Astrocyte of the hippocampus (primary cell): ENCODE measurements at regions not wholly inside any gene's neighbourhood (a gene's known extent, or its start where the extent isn't known, plus 50 kb on each side); places are given as distances from the start of the nearest gene placed in this dataset.

Experiments used
- DNase-seq: peaks from one replicate; pipeline ENCODE4 v3.0.0; 2011; ENCODE audit warnings: low read depth, low spot score

DNA sequence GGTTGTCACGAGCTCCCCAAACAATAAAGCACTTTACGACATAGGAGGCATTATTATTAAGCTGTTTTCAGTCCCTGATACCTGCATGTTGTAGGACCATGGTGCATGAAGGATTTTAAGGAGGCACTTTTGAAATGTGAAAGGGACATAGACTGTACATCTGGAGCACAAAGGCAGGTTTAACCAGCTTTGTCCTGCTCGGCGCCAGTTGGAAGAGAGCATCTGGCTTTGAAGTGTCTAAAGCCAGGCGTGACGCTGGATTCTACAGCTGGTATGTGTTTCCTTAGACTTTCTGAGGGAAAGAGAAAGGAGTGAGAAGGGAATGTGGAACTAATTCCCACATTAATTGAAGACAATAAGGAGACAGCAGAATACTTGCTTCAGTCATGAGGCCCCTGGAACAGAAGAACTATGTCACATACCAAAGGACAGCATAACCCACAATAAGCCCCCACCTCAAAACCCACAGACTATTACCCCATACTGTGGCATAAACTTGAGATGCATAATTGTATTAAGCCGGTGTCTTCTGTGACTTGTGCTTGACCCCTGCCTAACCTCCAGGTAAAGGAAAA lies 381.0 kb upstream of the MEX3C start:
- no peak for DNase-seq

DNA sequence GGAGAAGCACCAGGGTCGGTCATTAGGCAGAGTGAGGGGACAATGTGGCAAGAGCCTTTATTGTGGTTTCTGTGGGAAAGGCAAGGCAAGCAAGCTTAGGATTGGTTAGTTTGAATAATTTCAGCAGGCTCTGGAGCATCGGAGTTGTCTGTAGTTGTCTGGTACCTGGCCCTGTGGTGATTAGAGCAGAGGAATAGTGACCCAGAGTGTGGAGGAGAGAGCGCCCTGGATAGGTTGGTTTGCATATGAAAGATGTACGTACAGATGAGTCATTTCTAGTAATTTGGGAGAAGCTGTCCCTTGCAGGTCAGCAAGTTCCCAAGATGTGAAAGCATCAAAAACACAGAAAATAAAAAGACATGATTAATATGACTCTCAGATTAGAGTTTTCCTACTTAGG lies 383.1 kb upstream of the MEX3C start:
- DNase-seq: no peak

DNA sequence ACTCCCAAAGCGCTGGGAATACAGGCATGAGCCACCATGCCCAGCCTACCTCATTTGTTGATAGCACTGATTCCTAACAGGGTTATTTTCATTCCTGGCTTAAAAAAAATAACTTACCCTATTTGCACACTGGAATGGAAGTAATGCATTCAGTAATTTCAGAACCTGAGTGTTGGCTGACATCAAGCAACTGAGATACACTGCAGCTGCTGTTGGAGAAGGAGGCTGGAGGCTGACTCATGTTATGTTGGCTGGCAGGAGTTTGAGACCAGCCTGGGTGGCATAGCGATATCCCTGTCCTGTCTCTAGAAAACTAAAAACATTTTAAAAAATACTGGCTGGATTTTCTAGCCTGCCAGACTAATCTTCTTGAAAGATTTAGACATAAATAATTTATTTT lies 385.1 kb upstream of the MEX3C start:
- DNase-seq: peak; percentile 9

DNA sequence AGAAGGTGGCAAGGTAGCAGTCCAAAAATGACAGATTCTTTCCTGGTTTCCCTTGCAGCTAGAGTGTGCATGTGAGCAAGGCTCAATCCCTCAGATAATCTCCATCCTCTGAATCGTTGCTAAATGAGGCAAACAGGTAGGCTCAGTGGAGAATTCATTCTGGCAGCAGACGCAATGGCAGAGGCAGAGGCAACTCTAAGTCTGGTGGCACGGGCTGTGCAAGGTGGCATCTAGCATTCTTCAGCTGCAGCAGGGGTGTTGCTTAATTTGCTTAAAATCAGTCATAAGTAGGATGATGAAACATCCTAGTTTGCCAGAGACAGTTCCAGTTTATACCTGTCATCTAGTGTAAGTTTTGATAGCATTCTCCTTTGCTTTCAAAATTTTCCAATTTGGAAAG lies 391.1 kb upstream of the MEX3C start:
- no peak for DNase-seq

DNA sequence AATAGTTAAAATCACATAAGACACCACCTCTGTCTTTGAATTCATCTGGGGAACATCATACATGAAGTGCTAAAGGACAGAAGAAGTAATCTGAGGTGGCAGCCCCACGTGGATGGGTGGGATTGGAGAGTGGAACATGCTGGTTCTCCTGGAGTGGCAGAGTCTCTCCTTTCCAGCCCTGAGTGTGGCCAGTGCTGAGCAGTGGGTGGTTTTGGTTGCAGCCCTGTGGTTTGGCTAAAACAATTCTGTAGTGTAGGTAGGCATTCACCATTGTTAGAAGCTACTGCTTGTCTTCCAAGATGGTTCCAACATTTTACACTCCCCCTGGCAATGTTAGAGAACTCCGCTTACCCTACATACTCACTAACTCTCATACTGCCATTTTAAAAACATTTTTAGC lies 396.4 kb upstream of the MEX3C start:
- no peak for DNase-seq

DNA sequence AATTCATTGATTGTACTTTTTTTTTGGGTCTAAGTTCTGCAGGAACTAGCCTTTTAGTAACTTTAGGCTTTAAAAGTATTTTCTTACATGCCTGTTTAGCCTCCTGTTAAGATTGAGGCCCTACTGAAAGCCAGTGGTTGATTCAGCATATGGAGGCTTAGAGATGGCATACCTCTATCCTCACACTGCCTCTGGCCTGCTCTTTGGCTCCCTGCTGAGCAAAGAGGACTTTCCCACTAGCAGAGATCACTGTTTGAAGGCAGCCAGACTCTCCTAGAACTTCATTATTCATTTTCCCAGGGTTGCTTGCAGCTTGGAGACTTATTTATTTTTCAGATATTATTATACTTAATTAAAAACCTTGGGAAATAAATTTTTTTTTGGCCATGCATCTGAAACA lies 405.6 kb upstream of the MEX3C start:
- no peak for DNase-seq

DNA sequence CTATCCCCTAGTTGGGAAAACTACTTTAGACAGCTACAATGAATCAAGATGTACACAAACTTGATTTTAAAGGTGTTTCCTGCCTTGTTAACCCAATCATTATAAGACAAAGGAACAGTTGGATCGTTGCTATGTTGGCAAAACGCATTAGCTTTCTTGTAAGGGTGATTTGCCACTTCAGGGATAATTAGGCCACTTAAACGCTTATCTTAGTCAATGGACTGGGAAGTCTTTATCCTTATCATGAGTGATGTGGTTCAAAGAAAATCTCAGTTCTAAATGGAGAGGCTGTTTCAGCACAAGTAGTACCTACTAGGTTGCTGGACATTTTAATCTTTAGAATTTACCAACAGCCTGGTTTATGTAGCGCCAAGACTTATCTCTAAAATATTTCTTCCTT lies 406.1 kb upstream of the MEX3C start:
- DNase-seq: no peak

DNA sequence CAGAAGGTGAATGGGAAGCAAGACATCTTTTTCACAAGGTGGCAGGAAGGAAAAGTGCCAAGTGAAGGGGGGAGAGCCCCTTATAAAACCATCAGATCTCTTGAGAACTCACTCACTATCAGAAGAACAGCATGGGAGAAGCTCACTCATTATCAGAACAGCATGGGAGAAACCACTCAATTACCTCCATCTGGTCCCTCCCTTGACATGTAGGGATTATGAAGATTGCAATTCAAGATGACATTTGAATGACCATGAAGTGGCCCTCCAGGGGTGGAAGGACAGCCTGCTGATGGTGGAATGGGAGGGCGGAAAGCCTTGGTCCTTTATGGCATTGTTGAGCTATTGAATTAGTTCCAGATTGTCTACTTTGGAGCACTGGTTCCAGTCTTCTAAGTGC lies 413.0 kb upstream of the MEX3C start:
- DNase-seq: no peak

DNA sequence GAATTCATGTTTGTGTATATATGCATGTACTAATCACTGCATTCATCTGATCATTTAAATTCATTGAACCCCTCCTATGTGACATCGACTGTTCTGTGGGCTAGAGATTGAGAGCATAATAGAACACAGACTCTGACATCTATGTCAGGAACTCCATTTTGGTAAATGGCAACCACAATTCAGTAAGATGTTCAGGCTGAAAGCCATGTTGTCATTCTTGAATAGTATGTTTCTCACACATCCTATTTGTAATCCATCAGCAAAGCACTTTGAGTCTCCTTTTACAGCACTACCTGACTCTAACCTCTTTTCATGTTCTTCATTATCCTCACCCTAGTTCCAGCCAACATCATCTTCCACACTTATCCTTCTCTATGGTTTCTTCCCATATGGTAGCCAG lies 413.8 kb upstream of the MEX3C start:
- no peak for DNase-seq

DNA sequence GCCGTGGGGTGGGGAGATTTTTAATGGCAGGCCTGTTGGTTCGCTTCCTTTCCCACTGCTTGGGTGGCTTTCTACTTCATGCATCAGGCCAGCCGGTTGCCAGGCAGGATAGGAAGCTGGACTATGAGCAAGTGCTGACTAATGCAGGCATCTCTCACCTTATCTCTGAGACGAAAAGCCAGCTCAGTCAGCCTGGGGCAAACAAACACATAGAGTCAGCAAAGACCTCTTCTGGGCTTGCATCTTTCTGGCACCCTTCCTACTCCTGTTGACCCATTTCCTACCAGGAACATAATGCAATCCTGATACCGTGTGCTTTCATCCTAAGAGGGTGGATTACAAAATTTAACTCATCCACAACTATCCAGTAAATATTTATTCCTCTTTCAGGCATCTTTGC lies 416.6 kb upstream of the MEX3C start:
- peak; percentile 61 for DNase-seq

DNA sequence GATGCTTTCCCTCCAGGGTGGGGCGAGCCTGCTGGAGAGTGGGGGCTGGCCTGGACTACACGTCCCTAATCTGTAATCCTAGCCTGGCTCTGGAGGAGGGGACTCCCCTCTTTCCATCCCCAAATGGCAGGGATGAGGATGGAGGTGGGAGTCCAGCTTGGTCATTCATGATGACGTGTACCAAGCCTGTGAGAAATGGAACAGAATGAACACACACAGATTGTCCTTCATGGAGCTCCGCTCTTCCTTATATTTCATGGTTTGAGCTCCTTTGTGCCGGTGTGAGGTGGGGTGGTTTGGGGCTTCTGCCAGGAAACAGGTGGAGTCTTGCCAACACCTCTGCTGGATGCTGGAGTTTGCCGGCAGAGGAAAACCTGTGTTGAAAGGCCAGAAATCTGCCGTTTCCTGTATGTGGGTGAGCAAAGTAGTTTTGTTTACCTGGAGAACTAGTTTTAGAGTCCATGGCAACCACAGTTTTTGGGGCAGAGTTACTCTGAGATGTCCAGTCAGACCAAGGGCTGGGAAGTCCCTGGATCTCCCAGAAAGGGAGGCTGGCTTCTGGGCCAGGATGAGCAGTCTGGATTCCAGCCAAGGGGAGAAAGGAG lies 417.6 kb upstream of the MEX3C start:
- DNase-seq: peak; percentile 32

DNA sequence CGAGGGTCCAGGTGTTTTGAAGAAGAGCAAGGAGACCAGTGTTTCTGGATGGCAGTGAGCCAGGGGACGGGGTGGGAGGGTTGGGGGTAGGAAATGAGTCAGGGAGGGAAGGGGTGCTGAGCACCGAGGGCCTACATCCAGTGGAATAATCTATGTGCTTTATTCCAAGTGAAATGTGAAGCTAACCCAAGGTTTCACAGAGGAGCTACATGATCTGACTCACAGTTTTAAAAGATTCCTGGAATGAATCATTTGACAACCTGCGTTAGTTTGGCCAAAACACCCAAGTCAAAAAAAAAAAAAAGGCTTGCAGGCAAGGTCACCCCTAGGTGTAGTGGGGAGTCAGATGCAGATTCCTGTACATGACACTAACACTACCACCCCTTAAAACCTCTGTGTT lies 419.7 kb upstream of the MEX3C start:
- DNase-seq: peak; percentile 25

DNA sequence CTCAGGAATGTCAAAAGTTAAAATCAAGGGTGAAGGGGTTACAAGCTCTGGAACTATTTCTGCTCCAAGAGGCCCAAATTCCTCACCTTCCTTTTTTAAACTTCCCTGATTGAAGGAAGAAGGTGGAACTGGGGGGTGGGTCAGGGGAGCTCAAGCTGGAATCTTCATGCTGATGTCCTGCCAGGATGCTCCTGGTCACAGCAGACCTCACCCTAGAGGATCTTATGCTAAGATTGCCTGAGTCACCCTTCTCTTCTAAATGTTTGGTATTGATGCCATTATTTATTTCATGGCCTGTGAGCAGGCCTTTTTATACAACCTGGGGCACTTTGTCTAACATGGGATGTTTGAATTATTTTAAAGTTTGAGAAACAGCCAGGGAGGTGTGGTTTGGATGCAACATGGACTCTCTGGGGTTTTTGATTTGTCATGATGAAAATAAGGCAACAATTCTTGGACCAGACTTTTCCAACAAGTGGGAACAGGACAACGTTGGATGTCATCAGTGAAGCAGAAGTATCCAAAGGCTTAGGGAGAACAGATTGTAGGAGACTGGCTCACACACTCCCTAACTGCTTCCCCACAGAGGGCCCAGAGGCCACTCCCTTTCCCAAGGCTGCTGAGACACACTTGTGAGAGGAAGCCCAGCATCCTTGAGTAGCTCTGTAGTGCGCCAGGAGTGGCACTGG lies 420.2 kb upstream of the MEX3C start:
- DNase-seq: no peak

DNA sequence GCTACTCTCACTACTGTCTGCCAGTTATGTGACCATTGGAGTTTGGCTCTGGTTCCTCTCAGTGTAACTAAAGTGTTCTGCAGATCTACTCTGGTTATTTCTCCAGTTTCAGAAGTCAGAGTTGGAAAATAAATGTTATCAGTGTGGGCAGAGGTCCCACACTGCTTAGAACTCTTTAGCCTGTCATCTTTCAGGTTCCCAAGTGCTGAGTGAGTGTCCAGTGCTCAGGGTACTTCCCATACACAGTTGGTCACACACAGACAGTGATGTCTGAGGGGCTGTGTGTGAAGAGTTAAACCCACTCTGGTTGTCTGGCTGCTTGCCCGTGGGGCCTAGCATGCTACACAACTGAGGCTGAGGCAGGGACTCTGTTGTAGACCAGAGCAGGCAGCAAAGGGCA lies 421.8 kb upstream of the MEX3C start:
- DNase-seq: no peak

DNA sequence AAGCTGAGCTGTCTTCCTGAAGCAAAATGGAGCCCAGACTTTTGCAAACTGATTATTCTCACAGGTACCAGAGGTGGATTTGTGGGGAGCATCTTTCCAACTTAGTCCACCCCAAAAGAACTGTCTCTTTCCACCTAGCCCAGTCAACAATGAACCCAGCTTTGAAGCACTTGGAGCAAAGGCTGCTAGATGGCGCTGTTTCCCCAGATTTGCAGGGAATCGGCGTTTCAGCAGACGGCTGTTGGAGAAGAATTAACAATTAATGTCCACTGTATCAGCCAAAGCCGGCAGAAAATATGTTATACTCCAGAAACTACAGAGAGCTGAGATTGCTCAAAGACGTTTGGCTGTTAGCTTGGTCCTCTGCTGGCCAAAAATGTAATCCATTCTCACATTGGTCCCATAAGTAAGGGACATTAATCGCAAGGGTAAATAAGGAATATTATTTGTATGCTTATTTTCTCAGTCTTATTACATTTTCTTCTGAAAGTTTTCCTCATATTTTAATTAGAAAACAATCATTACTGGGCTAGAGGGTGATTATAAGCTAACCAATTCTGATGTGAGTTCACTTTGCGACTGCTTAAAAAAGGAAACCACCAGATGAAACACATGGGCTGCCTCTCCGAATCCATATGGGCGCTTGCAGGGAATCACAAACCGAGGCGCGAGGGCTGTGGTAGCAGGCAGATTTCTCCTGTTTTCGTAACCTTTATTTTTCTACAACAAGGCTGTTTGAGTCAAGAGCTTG lies 423.8 kb upstream of the MEX3C start:
- peak; percentile 68 for DNase-seq

DNA sequence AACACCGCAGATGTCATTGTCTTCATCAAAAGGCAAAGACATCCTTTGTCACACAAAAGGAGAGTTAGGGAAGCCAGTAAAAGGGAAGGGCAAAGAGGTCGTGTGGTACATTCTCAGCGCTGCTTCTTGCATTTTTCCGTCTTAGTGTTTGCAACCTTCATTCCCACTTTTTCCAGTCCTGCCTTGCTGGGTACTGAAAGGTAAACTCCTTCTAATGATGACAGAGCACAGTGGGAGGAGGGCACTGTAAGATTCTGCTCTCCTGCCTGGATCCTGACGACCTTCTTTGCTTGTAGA lies 424.3 kb upstream of the MEX3C start:
- no peak for DNase-seq

DNA sequence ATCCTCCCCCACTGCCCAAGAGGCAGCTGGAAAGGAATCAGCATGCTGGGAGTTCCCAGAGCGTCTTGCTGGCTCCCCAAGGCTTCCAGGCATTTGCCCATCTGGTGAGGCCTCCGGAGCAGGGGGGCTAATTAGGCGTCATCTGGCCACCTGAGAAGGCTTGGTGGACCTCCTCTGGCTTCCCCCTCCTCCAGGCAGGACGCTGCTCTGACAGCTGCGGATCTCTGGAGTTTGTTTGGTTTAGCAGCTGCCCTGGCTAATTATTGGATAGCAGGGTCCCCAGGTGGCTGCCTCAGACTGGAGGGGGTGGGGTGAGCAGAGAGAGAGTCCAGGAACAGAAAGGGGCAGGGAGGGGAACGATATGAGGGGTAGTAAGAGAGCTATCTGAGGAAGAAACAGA lies 425.2 kb upstream of the MEX3C start:
- DNase-seq: no peak

DNA sequence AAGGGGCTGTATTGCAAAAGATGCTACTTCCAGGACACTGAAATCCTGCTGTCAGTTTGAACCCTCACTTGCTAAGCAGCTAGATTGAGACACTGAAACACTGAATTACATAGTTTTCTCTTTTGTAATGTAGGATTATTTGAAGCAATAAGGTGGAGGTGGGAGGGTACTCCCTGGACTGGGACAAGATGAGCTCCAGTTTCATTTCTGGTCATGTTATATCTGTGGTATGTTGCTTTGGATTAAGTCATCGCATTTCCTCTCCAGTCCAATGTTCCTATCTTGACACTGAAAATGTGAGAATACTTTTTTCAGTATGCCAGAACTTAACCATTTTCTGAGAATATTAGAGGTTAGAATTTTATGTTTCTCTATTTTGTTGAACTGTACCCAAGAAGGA lies 426.2 kb upstream of the MEX3C start:
- DNase-seq: no peak

DNA sequence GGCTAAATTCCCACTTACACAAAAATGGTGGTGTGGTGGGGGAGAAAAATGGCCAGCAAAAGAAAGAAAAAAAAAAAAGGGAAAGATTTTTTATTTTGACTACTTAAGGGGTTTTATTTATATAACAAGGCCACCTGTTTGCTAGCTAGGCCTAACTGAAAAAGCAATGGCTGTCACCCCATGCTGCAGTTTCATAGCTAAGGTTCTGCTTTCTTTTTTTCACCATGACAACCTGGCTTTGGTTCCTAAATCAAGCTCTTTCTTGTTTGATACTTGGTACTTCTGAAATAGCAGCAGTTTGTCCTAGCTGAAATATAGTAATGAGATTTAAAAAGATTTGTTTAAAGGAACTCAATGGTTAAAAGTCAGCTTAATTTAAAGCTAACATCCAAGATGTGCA lies 433.2 kb upstream of the MEX3C start:
- no peak for DNase-seq

DNA sequence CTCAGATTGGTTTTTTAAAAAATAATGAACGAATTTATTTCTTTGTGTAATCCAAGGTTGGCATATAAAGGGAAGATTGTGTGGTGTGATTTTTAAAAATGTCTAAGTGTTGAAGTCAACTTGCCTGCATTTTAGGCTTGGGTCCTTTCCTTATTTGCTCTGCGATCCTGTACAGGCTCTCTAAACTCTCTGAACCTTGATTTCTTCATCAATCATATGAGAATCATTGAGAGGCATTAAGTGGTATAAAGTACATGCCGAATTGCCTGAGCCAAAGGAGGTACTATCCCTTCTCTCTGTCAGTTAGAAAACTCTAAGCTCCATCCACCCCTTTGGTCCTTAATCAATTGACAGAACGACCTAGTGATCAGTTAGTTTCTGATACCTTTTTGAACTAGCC lies 440.4 kb upstream of the MEX3C start:
- no peak for DNase-seq

DNA sequence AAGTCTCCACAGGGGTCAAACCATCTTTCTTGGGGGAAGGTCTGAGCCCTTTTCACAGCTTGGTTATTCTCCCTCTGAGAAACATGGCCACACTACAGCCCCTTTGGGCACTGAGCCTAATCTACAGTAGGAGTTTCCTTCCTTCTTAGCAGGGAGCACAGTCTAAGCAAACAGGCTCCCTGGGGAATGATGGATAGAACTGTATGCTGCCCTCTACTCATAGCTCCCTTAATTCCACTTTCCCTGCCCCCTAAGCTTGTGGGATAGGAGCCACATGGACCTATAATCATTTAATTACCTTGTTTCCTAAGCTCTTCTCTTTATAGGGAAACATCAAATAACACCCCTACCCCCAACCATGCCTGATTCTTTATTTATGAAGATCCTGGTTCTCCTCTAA lies 442.1 kb upstream of the MEX3C start:
- DNase-seq: no peak

DNA sequence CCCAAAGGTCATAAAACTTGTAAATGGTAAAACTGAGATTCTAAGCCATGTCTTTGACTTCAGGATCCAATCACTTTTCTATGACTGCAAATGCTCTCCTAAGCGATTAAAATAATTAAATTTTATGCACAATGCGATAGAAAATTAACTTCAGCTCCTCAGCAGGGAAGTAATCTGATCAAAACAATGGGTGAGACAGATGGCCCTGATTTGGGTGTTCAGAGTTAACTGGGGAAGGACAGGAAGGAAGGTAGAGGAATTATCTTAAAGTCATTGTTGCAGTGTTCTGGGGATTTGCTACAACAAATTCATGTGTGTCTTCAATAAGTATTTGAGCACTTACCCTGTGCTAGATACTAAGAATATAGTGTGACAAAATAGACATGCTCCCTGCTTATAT lies 446.0 kb upstream of the MEX3C start:
- no peak for DNase-seq

DNA sequence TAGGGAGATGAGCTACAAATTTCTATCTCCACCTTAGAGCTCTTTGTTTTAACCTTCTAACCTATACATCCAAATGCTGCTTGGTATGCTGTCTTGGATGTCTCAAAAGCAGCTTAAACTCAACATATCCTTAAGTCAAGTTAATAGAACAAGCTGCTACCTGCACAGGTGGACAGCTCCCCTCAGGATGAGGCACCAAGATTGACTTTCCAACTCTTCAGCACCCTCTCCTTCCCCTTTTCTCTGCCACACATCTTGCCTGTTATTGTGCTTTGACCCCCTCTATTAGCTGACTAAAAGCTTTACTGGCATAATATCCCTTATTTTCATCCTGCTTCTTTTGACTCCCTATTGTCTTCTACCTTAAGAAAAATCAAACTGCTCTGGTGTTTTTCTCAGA lies 448.1 kb upstream of the MEX3C start:
- no peak for DNase-seq
